Common myeloid progenitor, CD34-positive (primary cell): ENCODE measurements at regions not wholly inside any gene's neighbourhood (a gene's known extent, or its start where the extent isn't known, plus 50 kb on each side); places are given as distances from the start of the nearest gene placed in this dataset.

Source experiments
- CTCF ChIA-PET: fragments of 350-600 bp; sonication (Branson Sonifier 250); formaldehyde crosslinking; loops from one replicate; lab custom pipeline; 2021; ENCODE audit warnings: antibody characterized with exemption; lab: Charles Lee
- POLR2A ChIA-PET: fragments of 350-600 bp; sonication (Branson Sonifier 250); formaldehyde crosslinking; loops from one replicate; lab custom pipeline; 2021; ENCODE audit warnings: antibody characterized with exemption; lab: Charles Lee
- DNase-seq, 3 donors: peaks; one replicate each; pipeline versions ENCODE4 v3.0.0 to v3.0.0-alpha.2; 2013
- H3K27ac ChIP-seq, 2 experiments: 1 replicate in 1 of 2; 2 replicates in 1 of 2; pipeline ENCODE4 v1.7.0; 2013; ENCODE audit warnings: inconsistent platforms in 2 of 2, low read length in 2 of 2, mild to moderate bottlenecking in 2 of 2, low read depth in 1 of 2, moderate library complexity in 1 of 2; ENCODE audit not compliant: severe bottlenecking in 2 of 2, insufficient read depth in 1 of 2, poor library complexity in 1 of 2
- H3K27me3 ChIP-seq, 5 experiments: replicated peaks in 2 of 5; 1 replicate in 3 of 5; 2 replicates in 2 of 5; pipeline versions ENCODE4 v1.6.1 to v1.7.0; 2013; ENCODE audit warnings: low read length in 4 of 5, mild to moderate bottlenecking in 2 of 5, moderate library complexity in 2 of 5, inconsistent platforms in 1 of 5; ENCODE audit not compliant: insufficient read depth in 5 of 5, control insufficient read depth in 4 of 5
- H3K36me3 ChIP-seq, 4 experiments: 1 replicate in 2 of 4; 2 replicates in 2 of 4; pipeline versions ENCODE4 v1.6.1 to v1.7.0; 2013; ENCODE audit warnings: low read length in 3 of 4, control low read depth in 1 of 4, mild to moderate bottlenecking in 1 of 4; ENCODE audit not compliant: control insufficient read depth in 4 of 4, insufficient read depth in 4 of 4
- H3K4me1 ChIP-seq, 4 experiments: 1 replicate in 3 of 4; 2 replicates in 1 of 4; pipeline versions ENCODE4 v1.6.1 to v1.7.1; 2013; ENCODE audit warnings: low read length in 3 of 4, mild to moderate bottlenecking in 3 of 4, control low read depth in 1 of 4, inconsistent platforms in 1 of 4, moderate library complexity in 1 of 4; ENCODE audit not compliant: control insufficient read depth in 4 of 4, insufficient read depth in 4 of 4; ENCODE audit errors: control extremely low read depth in 1 of 4
- H3K4me3 ChIP-seq, 7 experiments: 1 replicate in 4 of 7; 2 replicates in 3 of 7; pipeline versions ENCODE4 v1.5.1 to v1.7.0; 2013; ENCODE audit warnings: mild to moderate bottlenecking in 7 of 7, low read length in 6 of 7, moderate library complexity in 6 of 7, inconsistent platforms in 2 of 7, low read depth in 2 of 7, control low read depth in 1 of 7; ENCODE audit not compliant: insufficient read depth in 4 of 7, control insufficient read depth in 1 of 7; ENCODE audit errors: extremely low read depth in 1 of 7
- H3K9me3 ChIP-seq, 5 experiments: 1 replicate in 4 of 5; 2 replicates in 1 of 5; pipeline versions ENCODE4 v1.6.1 to v1.7.1; 2013; ENCODE audit warnings: low read length in 4 of 5, mild to moderate bottlenecking in 2 of 5, inconsistent platforms in 1 of 5, low read depth in 1 of 5, moderate library complexity in 1 of 5; ENCODE audit not compliant: control insufficient read depth in 4 of 5, insufficient read depth in 2 of 5; ENCODE audit errors: control extremely low read depth in 1 of 5
- WGBS: methylation state at CpG from one replicate; pipeline ENCODE4 v1.1.5; 2013; ENCODE audit not compliant: insufficient coverage; 5-methylcytosine and 5-hydroxymethylcytosine counted together

DNA sequence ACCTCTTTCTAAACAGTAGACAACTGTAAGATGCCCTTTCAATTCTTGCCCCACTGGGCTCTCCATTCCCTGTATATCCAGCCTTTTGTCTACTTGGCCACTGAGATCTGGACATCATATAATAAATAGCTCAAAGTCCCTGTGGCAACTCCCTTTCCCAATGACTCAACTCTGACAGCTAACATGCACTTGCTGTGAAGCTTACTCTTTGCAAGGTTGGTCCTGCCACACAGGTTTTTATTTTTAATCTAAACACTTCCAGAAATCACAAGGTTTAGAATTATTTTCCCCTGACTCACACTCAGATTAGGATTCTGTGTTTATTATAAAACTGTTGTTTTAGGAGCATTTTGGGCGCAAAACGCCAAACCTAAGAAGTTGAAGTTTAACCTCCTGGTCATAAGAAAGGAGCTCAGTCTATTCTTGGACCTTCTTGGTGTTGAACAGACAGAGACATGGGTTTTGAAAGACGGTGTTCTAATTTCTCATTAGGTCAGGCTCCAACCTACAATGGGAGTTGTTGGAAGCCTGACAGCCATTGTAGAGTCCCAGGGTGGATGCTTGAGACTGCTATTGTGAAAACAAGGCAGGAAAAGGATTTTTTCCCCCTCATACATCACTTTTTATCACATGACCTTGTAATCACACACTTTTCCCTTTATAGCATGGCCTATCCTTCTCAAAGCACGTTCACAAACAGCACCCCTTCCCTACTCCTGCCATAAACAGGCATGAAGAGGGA is 124.7 kb upstream of the SERPINE2 start:
- no peaks in the 10 kb centered on the region for H3K36me3 ChIP-seq
- no peak for DNase-seq
- POLR2A ChIA-PET, result no interaction called here
- no peaks in the 10 kb centered on the region for H3K4me1 ChIP-seq
- CTCF ChIA-PET, result no interaction called here
- peaks cover 0 to 4% (median 0%) of the 10 kb centered on the region in 5 experiments for H3K9me3 ChIP-seq
- H3K27ac ChIP-seq, result no peak overlapping the region
- H3K4me3 ChIP-seq, result no peak overlapping the region
- WGBS, result 93% methylated on average over 3 of the region's 4 CpGs
- peaks cover 0 to 3% (median 0%) of the 10 kb centered on the region in 5 experiments for H3K27me3 ChIP-seq

DNA sequence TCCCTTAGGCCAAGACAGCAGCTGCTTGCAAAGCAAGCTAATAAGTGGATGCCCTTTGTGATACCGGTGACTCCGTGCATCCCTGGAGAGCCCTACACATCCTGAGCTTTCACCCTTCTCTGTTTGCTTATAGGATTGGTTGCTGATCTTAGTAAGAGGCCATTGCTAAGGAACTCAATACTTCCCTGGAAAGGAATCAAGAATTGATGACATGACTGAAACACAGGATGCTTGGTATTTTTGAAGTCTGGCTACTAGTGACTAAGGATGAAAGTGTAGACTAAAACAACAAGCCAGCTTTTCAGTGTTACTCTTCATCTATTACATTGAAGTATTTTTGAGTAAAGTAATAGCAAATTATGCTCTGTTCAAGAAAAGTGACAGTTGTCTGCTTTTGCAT is 123.0 kb upstream of the SERPINE2 start:
- WGBS, result 100% methylated on average over 2 of the region's 2 CpGs
- peaks cover 0 to 3% (median 0%) of the 10 kb centered on the region in 5 experiments for H3K27me3 ChIP-seq
- no peak overlapping the region for H3K27ac ChIP-seq
- H3K4me1 ChIP-seq, result no peaks in the 10 kb centered on the region
- H3K9me3 ChIP-seq, result peaks cover 0 to 2% (median 0%) of the 10 kb centered on the region in 5 experiments
- ChIA-PET POLR2A (no interaction called here), CTCF (no interaction called here)
- no peaks in the 10 kb centered on the region for H3K36me3 ChIP-seq
- H3K4me3 ChIP-seq, result no peak overlapping the region
- no peak for DNase-seq

DNA sequence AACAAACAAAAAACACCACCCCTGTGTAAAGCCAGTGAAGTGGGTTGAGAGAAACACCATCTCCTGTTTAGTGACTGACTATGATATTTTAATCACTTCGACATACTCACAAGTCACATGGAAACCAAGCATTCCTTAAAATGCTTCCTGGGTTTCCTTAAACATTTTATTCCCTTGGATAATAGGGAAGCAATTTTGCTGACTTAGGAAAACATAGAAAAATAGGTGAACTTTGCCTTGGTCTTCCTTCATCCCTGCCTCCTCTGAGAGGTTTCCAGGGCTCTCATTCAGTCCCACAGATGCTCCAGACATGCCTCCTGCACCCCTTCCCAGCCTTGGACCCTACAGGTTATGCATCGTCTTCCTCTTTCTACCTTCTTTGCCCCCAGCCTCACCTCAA is 122.6 kb upstream of the SERPINE2 start:
- no peak overlapping the region for H3K27ac ChIP-seq
- H3K27me3 ChIP-seq, result peaks cover 0 to 3% (median 0%) of the 10 kb centered on the region in 5 experiments
- H3K9me3 ChIP-seq, result peaks cover 0 to 2% (median 0%) of the 10 kb centered on the region in 5 experiments
- H3K4me1 ChIP-seq, result no peaks in the 10 kb centered on the region
- WGBS, result 100% methylated on average over 1 of the region's 2 CpGs
- CTCF ChIA-PET, result no interaction called here
- no peaks in the 10 kb centered on the region for H3K36me3 ChIP-seq
- H3K4me3 ChIP-seq, result no peak overlapping the region
- POLR2A ChIA-PET, result no interaction called here
- DNase-seq, result no peak

DNA sequence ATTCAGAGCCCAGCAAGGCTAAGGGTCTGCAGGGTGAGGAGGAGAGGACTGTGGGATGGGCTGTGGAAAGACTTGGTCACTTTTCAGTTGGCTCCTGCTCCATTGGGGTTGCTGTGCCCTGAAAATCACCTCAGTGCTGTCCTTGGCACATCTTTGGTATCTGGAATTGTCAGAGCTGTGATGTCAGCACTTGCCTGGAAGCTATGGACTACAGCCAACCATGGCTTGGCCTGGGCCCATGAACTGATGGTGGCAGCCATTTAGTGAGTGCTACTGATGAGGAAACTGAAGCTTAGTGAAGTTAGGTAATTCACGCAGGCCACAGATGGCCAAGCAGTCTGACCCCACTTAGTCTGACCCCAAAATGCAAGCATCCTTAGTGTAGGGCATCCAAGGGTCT is 121.8 kb upstream of the SERPINE2 start:
- CTCF ChIA-PET, result no interaction called here
- Histone ChIP-seq H3K9me3 (peaks cover 0 to 2% (median 0%) of the 10 kb centered on the region in 5 experiments), H3K4me3 (no peak overlapping the region), H3K36me3 (no peaks in the 10 kb centered on the region), H3K27me3 (peaks cover 0 to 3% (median 0%) of the 10 kb centered on the region in 5 experiments), H3K27ac (no peak overlapping the region), H3K4me1 (no peaks in the 10 kb centered on the region)
- no peak for DNase-seq
- POLR2A ChIA-PET, result no interaction called here
- WGBS, result no CpG with 5 or more reads among the region's 1 CpG

DNA sequence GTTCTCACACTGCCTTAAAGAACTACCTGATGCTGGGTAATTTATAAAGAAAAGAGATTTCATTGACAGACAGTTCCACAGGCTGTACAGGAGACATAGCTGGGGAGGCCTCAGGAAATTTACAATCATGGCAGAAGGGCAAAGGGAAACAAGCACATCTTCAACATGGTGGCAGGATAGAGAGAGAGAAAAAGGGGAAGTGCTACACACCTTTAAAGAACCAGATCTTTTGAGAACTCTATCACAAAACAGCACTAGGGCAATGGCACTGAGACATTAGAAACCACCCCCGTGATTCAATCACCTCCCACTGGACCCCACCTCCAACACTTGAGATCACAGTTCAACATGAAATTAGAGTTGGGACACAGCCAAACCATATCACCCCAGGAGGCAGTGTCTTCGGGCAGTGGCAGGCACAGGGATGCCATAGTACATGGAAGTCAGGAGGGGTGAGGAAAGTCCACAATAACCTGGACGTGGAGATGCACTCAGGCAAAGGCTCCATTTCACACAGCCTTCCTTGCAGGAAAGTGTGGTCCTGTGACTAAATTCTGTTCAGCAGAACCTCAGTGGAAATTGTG is 120.4 kb upstream of the SERPINE2 start:
- Histone ChIP-seq H3K36me3 (no peaks in the 10 kb centered on the region), H3K27me3 (peaks cover 0 to 3% (median 0%) of the 10 kb centered on the region in 5 experiments), H3K4me1 (no peaks in the 10 kb centered on the region), H3K27ac (no peak overlapping the region), H3K4me3 (no peak overlapping the region), H3K9me3 (peaks cover 0 to 2% (median 0%) of the 10 kb centered on the region in 5 experiments)
- WGBS, result 100% methylated on average over 3 of the region's 3 CpGs
- ChIA-PET POLR2A (no interaction called here), CTCF (no interaction called here)
- no peak for DNase-seq

DNA sequence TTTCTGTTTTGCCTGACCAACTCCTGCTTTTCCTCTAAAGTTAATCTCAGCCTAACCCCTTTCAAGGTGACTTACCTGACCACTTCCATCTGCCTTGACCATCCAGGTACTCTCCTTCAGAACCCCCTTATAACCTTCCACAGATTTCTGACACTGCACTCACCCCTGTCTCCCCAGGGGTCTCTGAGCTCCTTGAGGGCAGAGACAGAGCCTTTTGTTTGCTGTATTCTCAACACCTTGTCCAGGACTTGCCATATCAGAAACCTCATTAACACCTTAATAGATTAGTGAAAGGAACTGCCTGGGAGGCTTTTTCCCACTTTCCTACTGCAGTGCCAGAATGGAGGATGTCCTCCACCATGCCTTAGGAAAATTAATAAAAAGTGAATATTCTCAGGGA is 119.7 kb upstream of the SERPINE2 start:
- no peak for DNase-seq
- CTCF ChIA-PET, result no interaction called here
- Histone ChIP-seq H3K27me3 (no peaks in the 10 kb centered on the region), H3K9me3 (peaks cover 0 to 2% (median 0%) of the 10 kb centered on the region in 5 experiments), H3K27ac (no peak overlapping the region), H3K36me3 (no peaks in the 10 kb centered on the region), H3K4me1 (no peaks in the 10 kb centered on the region), H3K4me3 (no peak overlapping the region)
- POLR2A ChIA-PET, result no interaction called here

DNA sequence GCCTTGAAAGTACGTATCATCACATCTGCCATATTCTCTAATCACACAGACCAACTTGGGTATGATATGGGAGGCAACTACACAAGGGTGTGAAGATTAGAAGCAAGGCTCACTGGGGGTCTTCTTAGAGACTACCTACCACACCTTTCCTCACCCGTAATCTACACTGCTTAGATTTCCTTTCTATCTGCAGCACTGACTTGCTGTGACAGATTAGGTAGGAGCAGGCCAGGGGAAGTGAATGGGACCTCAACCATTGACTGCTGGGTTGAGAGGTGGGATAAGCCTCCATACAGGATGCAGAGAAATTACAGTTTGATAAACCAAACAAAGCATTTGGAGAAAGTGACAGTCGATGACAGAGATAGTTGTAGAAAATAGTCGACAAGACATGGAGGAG is 119.0 kb upstream of the SERPINE2 start:
- no peak overlapping the region for H3K4me3 ChIP-seq
- 100% methylated on average over 2 of the region's 4 CpGs for WGBS
- no peaks in the 10 kb centered on the region for H3K27me3 ChIP-seq
- ChIA-PET POLR2A (no interaction called here), CTCF (interaction anchor here (1.1 kb wide), 1 partner anchor 12 kb away, joined by 4 read pairs; no protein-coding TSS in a partner anchor)
- no peak overlapping the region for H3K27ac ChIP-seq
- H3K36me3 ChIP-seq, result no peaks in the 10 kb centered on the region
- peaks cover 0 to 2% (median 0%) of the 10 kb centered on the region in 5 experiments for H3K9me3 ChIP-seq
- H3K4me1 ChIP-seq, result no peaks in the 10 kb centered on the region
- no peak for DNase-seq
